Neutrophil (primary cell): ENCODE measurements at regions not wholly inside any gene's neighbourhood (a gene's known extent, or its start where the extent isn't known, plus 50 kb on each side); places are given as distances from the start of the nearest gene placed in this dataset.

ENCODE experiments used
- H3K27ac ChIP-seq: fragments of 200-600 bp; sonication (generic); 2 replicates; pipeline ENCODE4 v1.5.1; 2016; ENCODE audit warnings: mild to moderate bottlenecking, moderate library complexity
- H3K27me3 ChIP-seq: fragments of 200-600 bp; sonication (generic); 2 replicates; pipeline ENCODE4 v1.6.0; 2016; ENCODE audit warnings: mild to moderate bottlenecking
- H3K36me3 ChIP-seq: fragments of 200-600 bp; sonication (generic); 2 replicates; pipeline ENCODE4 v1.5.1; 2017
- H3K4me1 ChIP-seq, 2 experiments: fragments of 200-600 bp in 1 of 2; sonication (generic) in 1 of 2; 1 replicate in 1 of 2; 2 replicates in 1 of 2; pipeline versions ENCODE4 v1.5.1 to v1.6.1; 2013 to 2016; ENCODE audit warnings: low read depth in 1 of 2, low read length in 1 of 2, mild to moderate bottlenecking in 1 of 2, moderate library complexity in 1 of 2; ENCODE audit not compliant: control insufficient read depth in 1 of 2, insufficient read depth in 1 of 2
- H3K4me3 ChIP-seq, 2 experiments: fragments of 200-600 bp in 1 of 2; sonication (generic) in 1 of 2; 1 replicate in 1 of 2; 2 replicates in 1 of 2; pipeline ENCODE4 v1.5.1; 2013 to 2016; ENCODE audit warnings: low read depth in 1 of 2, low read length in 1 of 2, mild to moderate bottlenecking in 1 of 2, moderate library complexity in 1 of 2
- H3K9me3 ChIP-seq: fragments of 200-600 bp; sonication (generic); 2 replicates; pipeline ENCODE4 v1.5.1; 2016
- CTCF ChIP-seq: fragments of 200-600 bp; sonication (generic); IDR thresholded peaks from 2 replicates; pipeline ENCODE4 v1.5.1; 2016; ENCODE audit warnings: antibody characterized with exemption

- no peak overlapping the region for H3K27ac ChIP-seq
- H3K4me1 ChIP-seq: no peaks in the 10 kb centered on the region
- no peak for TF ChIP-seq CTCF
- no peaks in the 10 kb centered on the region for H3K27me3 ChIP-seq
- H3K9me3 ChIP-seq: no peaks in the 10 kb centered on the region
- no peaks in the 10 kb centered on the region for H3K36me3 ChIP-seq
- H3K4me3 ChIP-seq: no peak overlapping the region
Observed at GRCh38 chr7:156590212-156590611, 50.4 kb upstream of the RNF32 start.

- Histone ChIP-seq H3K4me3 (no peak overlapping the region), H3K9me3 (no peaks in the 10 kb centered on the region), H3K27me3 (peaks cover 4% of the 10 kb centered on the region)
Observed at GRCh38 chr7:156589808-156590207, 50.8 kb upstream of the RNF32 start.

GRCh38 chr7:156585926-156586325 lies 54.6 kb upstream of the RNF32 start:
- H3K4me1 ChIP-seq: no peaks in the 10 kb centered on the region
- H3K9me3 ChIP-seq: no peaks in the 10 kb centered on the region
- H3K27me3 ChIP-seq: peaks cover 16% of the 10 kb centered on the region
- H3K36me3 ChIP-seq: no peaks in the 10 kb centered on the region
- no peak overlapping the region for H3K27ac ChIP-seq
- TF ChIP-seq CTCF: no peak
- H3K4me3 ChIP-seq: no peak overlapping the region

More at GRCh38 chr7:156589808-156590207, 50.8 kb upstream of the RNF32 start:
- Histone ChIP-seq H3K27ac (no peak overlapping the region), H3K4me1 (no peaks in the 10 kb centered on the region), H3K36me3 (no peaks in the 10 kb centered on the region)
- TF ChIP-seq CTCF: no peak

- no peaks in the 10 kb centered on the region for H3K36me3 ChIP-seq
- peaks cover 16% of the 10 kb centered on the region for H3K27me3 ChIP-seq
- H3K4me1 ChIP-seq: no peaks in the 10 kb centered on the region
- no peak for TF ChIP-seq CTCF
- H3K4me3 ChIP-seq: no peak overlapping the region
- no peaks in the 10 kb centered on the region for H3K9me3 ChIP-seq
- no peak overlapping the region for H3K27ac ChIP-seq
Observed at GRCh38 chr7:156585025-156585648, 55.4 kb upstream of the RNF32 start.

GRCh38 chr7:156582591-156583123 lies 57.9 kb upstream of the RNF32 start:
- Histone ChIP-seq H3K27me3 (peaks cover 16% of the 10 kb centered on the region), H3K9me3 (no peaks in the 10 kb centered on the region), H3K4me3 (no peak overlapping the region), H3K4me1 (no peaks in the 10 kb centered on the region), H3K27ac (no peak overlapping the region), H3K36me3 (no peaks in the 10 kb centered on the region)
- no peak for TF ChIP-seq CTCF
